SJSA1 (cell line): ENCODE measurements at regions not wholly inside any gene's neighbourhood (a gene's known extent, or its start where the extent isn't known, plus 50 kb on each side); places are given as distances from the start of the nearest gene placed in this dataset.
"Not testable (repeated sequence)": the region's sequence is repeated elsewhere in the genome, so short reads cannot be mapped to it uniquely, and the experiment has no call there.

Experiments
- DNase-seq, 2 experiments: peaks; one replicate each; pipeline ENCODE4 v3.0.0-alpha.2; 2015 to 2020; ENCODE audit warnings: low spot score in 2 of 2, low read depth in 1 of 2
- H3K27ac ChIP-seq: fragments of 250-450 bp; sonication (Bioruptor Pico); 2 replicates; pipeline ENCODE4 v1.5.1; 2020; ENCODE audit warnings: mild to moderate bottlenecking, moderate library complexity
- H3K27me3 ChIP-seq: fragments of 250-450 bp; sonication (Bioruptor Pico); replicated peaks from 2 replicates; pipeline ENCODE4 v1.5.1; 2020; ENCODE audit warnings: mild to moderate bottlenecking, moderate library complexity
- H3K36me3 ChIP-seq: fragments of 250-450 bp; sonication (Bioruptor Pico); 2 replicates; pipeline ENCODE4 v1.5.1; 2020; ENCODE audit warnings: mild to moderate bottlenecking
- H3K4me1 ChIP-seq: fragments of 250-450 bp; sonication (Bioruptor Pico); replicated peaks from 2 replicates; pipeline ENCODE4 v1.6.1; 2021; ENCODE audit warnings: mild to moderate bottlenecking
- H3K4me3 ChIP-seq: fragments of 250-450 bp; sonication (Bioruptor Pico); 2 replicates; pipeline ENCODE4 v1.5.1; 2020; ENCODE audit warnings: mild to moderate bottlenecking
- H3K9me3 ChIP-seq: fragments of 250-450 bp; sonication (Bioruptor Pico); replicated peaks from 2 replicates; pipeline ENCODE4 v1.5.1; 2020; ENCODE audit warnings: mild to moderate bottlenecking

DNA sequence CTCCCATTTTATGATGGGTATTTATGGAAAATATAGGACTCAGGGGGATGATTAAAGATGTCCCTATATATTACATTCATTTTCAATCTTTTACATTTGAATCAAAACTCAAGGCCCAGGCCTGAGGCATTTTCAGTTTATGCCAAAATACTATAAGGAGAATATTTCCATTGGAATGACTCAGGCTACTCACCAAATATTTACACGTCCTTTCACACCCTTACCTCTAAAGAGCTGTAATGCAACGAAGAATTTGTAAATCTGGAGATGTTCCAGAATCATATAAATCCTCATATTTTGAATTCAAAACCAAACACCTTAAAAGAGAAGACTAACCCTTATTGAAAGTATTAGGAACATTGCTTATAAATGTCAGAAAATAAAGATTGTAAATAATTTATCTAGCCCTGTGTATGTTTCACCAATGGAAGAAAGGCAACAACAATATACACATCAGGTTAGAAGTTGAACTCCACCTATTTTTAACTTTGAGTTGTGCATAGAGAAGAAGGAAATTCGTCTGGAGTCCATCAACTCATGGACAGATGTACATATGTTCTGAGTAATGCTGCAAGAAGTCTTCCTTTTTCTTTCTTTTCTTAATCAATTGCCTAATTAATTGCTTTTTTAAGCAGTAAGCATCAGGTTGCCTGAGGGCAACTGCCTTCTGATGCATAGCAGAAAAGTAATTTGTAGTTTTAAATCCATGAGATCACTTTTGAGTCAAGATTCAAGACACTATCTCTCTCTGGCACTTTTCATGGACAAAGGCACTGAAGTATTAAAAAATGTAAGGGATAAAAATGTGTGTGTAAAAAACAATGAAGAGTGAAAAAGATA is 579.3 kb upstream of the RGMB start:
- Histone ChIP-seq H3K4me3 (no peak overlapping the region), H3K27me3 (no peaks in the 10 kb centered on the region), H3K4me1 (no peaks in the 10 kb centered on the region), H3K27ac (no peak overlapping the region), H3K36me3 (no peaks in the 10 kb centered on the region), H3K9me3 (no peaks in the 10 kb centered on the region)
- no peak for DNase-seq

DNA sequence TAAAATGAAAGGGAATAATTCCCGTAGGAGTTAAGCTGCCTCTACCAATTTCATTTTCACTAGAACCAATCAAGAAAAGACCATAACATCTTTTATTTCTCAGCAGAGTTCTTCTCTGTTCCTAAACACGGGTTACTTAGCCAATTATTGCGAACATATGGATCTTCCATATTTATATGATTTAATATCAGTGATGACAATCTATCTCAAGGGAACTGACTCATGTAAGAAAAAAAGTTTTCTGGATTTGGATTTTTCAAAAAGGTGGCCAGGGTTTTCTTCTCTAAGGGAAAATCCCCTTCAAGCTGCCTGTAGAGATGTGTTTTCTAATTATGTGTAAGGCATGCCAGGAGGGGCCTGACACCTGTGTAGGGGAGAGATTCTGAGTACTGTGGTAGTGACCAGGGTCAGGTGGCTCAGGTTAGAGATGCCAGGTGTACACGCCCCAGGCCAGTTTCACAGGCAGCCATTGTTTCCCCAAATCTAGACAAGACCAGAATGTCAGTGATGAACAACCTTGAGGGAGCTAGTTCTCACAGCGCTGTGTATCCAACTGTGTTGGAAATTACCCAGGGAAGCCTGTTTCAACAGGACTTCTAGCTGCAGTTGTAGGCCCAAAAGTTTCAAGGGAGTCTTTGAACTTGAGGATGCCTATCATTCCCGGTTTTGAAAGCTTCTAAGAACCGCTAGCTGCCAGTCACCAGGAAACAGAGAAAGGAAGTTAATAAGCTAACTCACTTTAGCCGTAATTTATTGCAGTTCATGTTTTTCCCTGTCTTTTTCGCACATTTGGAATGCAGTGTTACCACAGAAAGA is 572.5 kb upstream of the RGMB start:
- no peak overlapping the region for H3K27ac ChIP-seq
- no peaks in the 10 kb centered on the region for H3K27me3 ChIP-seq
- no peaks in the 10 kb centered on the region for H3K36me3 ChIP-seq
- H3K9me3 ChIP-seq = no peaks in the 10 kb centered on the region
- DNase-seq = no peak
- H3K4me1 ChIP-seq = no peaks in the 10 kb centered on the region
- no peak overlapping the region for H3K4me3 ChIP-seq

DNA sequence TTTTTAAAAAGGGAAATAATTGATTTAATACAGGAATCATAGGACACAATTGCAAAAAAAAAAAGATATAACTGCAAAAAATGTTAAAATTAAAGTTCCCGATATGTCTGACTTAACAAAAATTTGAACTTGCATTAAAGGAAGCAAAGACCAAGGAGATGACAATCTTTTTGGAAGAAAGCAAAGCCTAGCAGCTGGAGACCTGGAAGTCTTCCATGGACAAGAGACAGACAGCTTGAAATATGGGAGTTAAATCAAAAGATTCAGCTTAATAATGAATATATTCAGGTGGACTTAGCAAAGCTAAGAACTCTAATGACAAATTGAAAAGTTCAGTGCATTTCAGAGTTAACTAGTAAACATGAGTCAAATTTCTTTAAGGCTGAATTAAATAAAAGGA is 568.7 kb upstream of the RGMB start:
- Histone ChIP-seq H3K27ac (no peak overlapping the region), H3K4me3 (no peak overlapping the region), H3K4me1 (no peaks in the 10 kb centered on the region), H3K27me3 (no peaks in the 10 kb centered on the region), H3K36me3 (no peaks in the 10 kb centered on the region), H3K9me3 (no peaks in the 10 kb centered on the region)
- DNase-seq = no peak

DNA sequence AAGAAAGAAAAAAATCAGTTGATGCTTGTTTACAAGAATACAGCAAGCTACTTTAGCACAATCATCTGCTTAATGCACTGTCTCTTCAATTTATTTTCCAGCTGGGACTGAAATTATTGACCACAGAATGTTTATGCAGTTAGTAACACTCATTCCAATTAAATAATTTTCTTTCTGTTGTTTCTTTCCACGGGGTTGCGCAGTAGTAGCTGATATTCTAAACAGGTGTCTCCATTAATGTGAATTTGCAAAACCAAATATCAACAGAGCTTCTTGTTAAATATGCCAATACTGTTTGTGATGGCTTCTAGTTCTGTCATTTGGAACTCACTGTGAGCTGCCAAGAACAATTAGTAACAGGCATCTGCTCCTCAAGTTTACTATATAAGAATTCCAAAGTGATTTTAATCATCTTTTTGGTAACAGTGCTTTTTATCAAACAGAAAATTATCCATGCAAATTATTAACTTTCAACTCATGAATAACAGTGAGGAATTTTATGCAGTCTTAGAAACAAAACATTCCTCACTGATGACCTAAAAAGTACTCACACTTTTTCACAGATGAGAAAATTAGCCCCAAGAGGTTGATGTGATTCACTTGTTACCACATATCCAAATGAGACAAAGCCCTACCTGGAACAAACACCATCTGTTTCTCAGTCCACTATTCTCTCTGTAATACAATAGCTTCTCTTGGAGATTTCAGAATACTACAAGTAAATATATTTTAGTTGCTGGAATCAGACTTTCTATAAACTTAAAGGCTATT is 567.6 kb upstream of the RGMB start:
- DNase-seq = no peak

DNA sequence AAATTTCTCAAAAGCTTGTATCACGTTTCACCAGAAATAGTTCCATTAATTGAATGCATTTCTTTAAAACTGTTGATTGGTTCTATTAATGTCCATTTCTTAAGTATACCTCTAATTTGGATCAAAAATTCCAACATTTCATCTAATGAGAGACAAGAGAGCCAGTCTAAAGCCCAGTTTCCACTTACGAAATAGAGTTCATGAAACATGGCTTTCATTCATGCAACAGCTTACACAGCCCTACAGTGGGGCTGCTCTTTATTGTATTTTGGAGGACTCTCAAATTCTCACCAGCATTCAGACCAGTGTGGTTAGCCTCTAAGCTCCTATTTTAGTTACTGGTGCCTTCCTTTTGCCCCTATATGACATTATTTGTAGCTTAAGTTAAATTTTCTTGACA is 566.9 kb upstream of the RGMB start:
- DNase-seq = no peak
- H3K4me1 ChIP-seq = no peaks in the 10 kb centered on the region
- no peaks in the 10 kb centered on the region for H3K27me3 ChIP-seq
- H3K9me3 ChIP-seq = no peaks in the 10 kb centered on the region
- H3K4me3 ChIP-seq = no peak overlapping the region
- no peaks in the 10 kb centered on the region for H3K36me3 ChIP-seq
- no peak overlapping the region for H3K27ac ChIP-seq

More for the DNA sequence above, 567.6 kb upstream of the RGMB start:
- H3K27ac ChIP-seq = no peak overlapping the region
- no peaks in the 10 kb centered on the region for H3K27me3 ChIP-seq
- no peaks in the 10 kb centered on the region for H3K36me3 ChIP-seq
- H3K4me3 ChIP-seq = no peak overlapping the region
- no peaks in the 10 kb centered on the region for H3K9me3 ChIP-seq
- no peaks in the 10 kb centered on the region for H3K4me1 ChIP-seq

DNA sequence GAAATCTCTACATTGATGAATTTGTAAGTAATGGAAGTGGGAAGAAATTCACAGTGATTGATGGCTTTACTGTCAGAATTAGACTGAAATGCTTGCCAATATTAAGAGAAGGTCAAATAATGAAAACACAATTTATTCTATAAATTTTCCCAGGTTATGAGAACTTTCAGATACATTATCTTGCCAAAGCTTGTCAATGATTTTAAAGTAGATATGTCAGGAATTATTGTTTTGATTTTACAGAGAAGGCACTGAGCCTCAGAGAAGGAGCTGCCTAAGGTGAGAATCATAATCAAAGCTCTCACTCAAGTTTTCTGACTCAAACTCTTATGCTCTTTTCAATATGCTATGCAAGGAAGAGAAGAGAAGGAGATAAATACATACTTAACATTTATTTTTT is 564.0 kb upstream of the RGMB start:
- Histone ChIP-seq H3K27me3 (no peaks in the 10 kb centered on the region), H3K9me3 (no peaks in the 10 kb centered on the region), H3K4me3 (no peak overlapping the region), H3K4me1 (peaks cover 8% of the 10 kb centered on the region), H3K27ac (no peak overlapping the region), H3K36me3 (no peaks in the 10 kb centered on the region)
- no peak for DNase-seq

DNA sequence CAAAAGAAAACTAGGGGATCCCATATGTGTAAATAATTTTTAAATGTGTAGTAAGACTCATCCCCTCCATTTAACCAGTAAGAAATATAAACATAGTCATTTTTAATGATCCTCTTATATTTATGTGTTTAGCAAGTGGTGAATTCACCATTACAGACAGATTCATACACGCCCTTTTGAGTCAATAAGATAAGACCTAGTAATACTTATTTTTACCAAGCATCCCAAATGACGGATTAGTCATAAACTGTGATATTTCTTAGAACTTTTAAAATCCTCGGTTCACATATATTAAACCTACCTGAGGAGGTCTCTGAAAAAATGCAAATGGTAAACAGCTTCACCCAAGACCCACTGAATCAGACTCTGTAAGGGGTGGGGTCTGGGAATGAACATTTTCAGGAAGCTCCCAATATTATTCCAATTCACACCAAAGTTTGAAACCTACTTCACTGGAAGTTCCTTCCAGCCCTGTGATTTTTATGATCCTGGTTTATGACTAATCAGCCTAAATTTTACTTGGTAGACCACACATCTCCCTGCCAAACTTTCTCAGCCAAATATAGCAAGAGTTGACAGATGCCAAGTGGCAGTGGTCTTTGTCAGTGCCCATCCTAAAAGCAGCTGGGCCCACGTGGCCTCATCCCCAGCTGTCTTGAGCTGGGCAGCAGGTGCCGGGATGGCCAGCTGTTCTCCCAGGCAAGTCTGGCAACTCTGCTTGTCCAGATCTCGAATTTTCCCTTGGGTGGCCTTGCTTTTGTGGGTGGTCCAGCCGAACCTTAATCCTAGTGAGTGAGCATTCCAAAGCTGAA is 559.0 kb upstream of the RGMB start:
- H3K36me3 ChIP-seq = no peaks in the 10 kb centered on the region
- H3K9me3 ChIP-seq = no peaks in the 10 kb centered on the region
- peak; percentile 95 for DNase-seq
- H3K27ac ChIP-seq = peak overlapping the region; percentile 79
- H3K4me3 ChIP-seq = no peak overlapping the region
- no peaks in the 10 kb centered on the region for H3K27me3 ChIP-seq
- H3K4me1 ChIP-seq = peaks cover 20% of the 10 kb centered on the region

DNA sequence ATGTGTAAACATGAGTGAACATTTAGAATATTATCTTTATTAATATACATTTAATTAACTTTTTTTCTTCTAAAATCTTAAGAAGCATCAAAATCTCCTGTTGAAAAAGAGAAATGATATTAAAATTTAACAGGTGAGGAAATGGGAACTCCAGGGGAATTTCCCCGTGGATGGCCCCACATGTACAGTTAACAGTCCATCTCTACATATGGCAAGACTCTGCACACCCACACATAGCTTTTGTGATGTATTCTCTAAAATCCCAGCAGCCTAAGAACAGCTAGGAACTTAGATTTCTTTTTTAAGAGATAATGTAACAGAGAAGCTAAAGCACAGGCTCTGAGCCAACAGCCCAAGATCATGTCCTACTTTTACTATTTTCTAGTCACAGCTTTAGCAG is 556.3 kb upstream of the RGMB start:
- no peak for DNase-seq
- H3K27me3 ChIP-seq = no peaks in the 10 kb centered on the region

DNA sequence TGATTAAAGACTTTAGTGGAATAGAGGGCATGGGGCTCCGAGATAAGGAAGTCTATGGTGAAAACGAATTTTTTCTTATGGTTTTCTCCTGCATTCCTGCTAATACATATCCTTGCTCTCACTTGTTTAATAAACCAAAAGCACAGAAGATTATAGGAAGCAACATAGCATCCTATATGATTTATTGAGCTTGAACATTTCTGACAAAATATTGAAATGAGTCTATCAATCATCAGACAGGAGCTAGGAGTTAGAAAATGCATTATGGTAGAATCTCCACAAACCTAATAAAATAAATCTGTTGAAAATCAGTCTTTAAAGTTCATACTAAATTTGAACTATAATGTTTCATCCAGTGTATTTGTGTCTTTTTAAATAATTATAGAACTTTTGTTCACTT is 554.6 kb upstream of the RGMB start:
- H3K9me3 ChIP-seq = no peaks in the 10 kb centered on the region
- no peak overlapping the region for H3K27ac ChIP-seq
- no peaks in the 10 kb centered on the region for H3K36me3 ChIP-seq
- no peak overlapping the region for H3K4me3 ChIP-seq
- no peaks in the 10 kb centered on the region for H3K27me3 ChIP-seq
- DNase-seq = no peak
- H3K4me1 ChIP-seq = peaks cover 17% of the 10 kb centered on the region

More for the DNA sequence above, 556.3 kb upstream of the RGMB start:
- H3K4me3 ChIP-seq = no peak overlapping the region
- no peaks in the 10 kb centered on the region for H3K36me3 ChIP-seq
- peaks cover 20% of the 10 kb centered on the region for H3K4me1 ChIP-seq
- no peak overlapping the region for H3K27ac ChIP-seq
- no peaks in the 10 kb centered on the region for H3K9me3 ChIP-seq

DNA sequence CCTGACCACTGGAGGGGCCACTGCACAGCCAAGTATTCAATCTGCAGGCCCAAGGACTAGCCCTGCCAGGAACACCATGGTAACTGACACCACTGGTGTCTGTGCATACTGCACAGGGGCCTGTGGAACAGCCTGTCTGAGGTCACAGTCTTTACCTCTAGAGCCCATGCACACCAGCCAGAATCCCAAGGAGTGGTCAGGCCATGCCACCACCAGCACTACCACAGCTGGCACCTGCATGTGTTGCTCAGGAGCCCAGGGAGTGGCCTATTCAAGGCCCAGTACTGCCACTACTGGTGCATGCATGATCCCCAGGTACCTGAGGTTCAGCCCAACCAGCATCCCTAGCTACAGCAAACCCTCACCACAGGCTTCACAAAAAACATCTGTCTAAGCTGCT is 546.0 kb upstream of the RGMB start:
- Histone ChIP-seq H3K9me3 (no peaks in the 10 kb centered on the region; the same call in 1 of the 2 replicates), H3K27me3 (no peaks in the 10 kb centered on the region), H3K4me3 (no peak overlapping the region), H3K36me3 (no peaks in the 10 kb centered on the region), H3K4me1 (no peaks in the 10 kb centered on the region), H3K27ac (no peak overlapping the region)
- DNase-seq = no peak

DNA sequence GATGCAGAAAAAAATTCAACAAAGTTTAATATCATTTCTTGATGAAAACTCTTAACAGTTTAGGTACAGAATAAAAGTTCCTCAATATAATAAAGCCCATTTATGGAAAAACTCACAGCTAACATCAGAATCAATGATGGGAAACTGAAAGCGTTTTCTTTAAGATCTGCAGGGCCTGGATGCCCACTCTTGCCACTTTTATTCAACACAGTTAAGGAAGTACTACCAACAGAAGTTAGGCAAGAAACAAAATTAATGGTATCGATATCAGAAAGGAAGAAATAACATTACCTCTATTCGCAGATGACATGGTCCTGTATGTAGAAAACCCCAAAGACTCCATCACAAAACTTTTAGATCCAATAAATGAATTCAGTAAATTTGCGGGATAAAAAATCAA is 542.4 kb upstream of the RGMB start:
- DNase-seq = no peak
- no peaks in the 10 kb centered on the region for H3K36me3 ChIP-seq
- no peak overlapping the region for H3K4me3 ChIP-seq
- H3K4me1 ChIP-seq = no peaks in the 10 kb centered on the region
- H3K27me3 ChIP-seq = no peaks in the 10 kb centered on the region
- H3K9me3 ChIP-seq = no peaks in the 10 kb centered on the region; the same call in 1 of the 2 replicates
- H3K27ac ChIP-seq = no peak overlapping the region

DNA sequence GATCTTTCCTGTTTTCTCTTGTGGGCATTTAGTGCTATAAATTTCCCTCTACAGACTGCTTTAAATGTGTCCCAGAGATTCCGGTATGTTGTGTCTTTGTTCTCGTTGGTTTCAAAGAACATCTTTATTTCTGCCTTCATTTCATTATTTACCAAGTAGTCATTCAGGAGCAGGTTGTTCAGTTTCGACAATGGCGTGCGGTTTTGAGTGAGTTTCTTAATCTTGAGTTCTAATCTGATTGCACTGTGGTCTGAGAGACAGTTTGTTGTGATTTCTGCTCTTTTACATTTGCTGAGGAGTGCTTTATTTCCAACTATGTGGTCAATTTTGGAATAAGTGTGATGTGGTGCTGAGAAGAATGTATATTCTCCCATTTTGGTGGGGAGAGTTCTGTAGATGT is 535.7 kb upstream of the RGMB start:
- not testable (repeated sequence) for H3K9me3 ChIP-seq, H3K27ac ChIP-seq, H3K4me1 ChIP-seq, H3K4me3 ChIP-seq, DNase-seq, H3K36me3 ChIP-seq, H3K27me3 ChIP-seq

DNA sequence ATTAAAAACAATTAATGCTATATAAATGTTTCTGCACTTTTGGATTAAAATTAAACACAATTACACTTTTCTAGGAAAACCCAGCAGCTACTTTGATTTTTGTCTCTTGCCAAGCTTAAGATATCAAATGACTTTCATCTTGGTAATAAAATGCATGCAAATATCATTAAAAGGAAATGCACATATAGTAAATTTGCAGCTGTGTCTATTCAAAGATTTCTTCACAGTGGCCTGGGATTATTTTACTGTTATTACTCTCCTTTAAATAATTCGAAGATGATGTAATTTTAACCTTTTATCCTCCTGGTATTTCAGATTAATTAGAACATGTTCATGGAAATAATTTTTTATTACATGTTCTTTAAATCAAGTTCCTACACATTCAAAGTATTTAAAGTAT is 529.5 kb upstream of the RGMB start:
- Histone ChIP-seq H3K4me1 (no peaks in the 10 kb centered on the region), H3K27me3 (no peaks in the 10 kb centered on the region), H3K36me3 (no peaks in the 10 kb centered on the region), H3K27ac (no peak overlapping the region), H3K4me3 (no peak overlapping the region), H3K9me3 (no peaks in the 10 kb centered on the region)
- no peak for DNase-seq
